ENCODE measurements at regions not wholly inside any gene's neighbourhood (a gene's known extent, or its start where the extent isn't known, plus 50 kb on each side); places are given as distances from the start of the nearest gene placed in this dataset.

DNA sequence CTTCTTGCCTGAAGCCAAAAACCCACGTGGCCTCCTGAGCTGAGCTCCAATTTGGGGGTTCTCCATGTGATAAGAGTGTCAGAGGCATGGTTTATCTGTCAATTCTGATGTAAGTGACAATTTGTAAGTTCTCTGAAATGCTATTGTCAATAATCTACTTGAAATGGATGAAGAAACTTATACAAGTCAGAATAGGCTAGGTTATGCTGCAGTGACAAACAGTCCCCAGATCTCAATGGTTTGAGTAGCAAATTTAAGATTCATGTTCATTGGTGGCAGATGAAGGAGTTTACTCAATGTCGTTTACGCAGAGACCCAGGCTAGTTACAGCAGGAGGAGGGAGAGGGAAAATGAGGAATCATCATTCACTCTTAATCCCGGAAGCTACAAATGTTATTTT, 352.4 kb downstream of the KIF16B start:
- no peak for DNase-seq (ENCODE audit: low read depth)

DNA sequence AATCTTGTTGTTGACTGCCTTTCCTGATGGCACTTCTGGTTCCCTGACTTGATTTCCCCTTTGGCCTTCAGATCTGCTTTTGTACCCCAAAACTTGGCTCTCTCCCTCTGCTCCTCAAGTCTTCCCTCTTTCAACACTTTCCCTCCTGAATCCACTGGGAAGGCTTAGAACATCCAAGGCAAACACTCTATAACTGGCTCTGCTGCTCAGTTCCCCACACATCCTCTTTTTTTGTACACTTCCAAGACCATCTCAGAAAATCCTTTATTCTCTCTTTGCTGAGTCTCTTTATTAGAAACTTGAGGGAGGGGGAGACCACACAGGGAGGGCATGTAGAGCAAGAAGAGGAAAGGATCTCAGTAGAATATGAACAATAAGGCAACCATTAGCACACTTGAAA, 354.1 kb downstream of the KIF16B start:
- DNase-seq (ENCODE audit: low read depth) = no peak

DNA sequence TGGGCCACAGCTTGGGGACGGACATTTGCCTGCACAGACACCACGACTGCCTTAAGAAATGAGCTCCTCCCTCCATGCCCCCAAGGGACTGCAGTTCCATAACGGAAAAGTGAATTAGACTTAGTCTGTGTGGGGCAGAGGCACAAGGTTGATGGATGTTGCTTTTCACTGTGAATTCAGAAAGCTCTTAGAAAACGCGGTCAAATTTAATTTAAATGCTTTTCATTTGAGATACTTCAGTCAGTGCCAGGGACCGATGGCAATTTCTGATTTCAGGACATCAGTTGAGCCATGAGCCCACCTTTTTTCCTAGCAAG, 356.4 kb downstream of the KIF16B start:
- DNase-seq (ENCODE audit: low read depth) = no peak

DNA sequence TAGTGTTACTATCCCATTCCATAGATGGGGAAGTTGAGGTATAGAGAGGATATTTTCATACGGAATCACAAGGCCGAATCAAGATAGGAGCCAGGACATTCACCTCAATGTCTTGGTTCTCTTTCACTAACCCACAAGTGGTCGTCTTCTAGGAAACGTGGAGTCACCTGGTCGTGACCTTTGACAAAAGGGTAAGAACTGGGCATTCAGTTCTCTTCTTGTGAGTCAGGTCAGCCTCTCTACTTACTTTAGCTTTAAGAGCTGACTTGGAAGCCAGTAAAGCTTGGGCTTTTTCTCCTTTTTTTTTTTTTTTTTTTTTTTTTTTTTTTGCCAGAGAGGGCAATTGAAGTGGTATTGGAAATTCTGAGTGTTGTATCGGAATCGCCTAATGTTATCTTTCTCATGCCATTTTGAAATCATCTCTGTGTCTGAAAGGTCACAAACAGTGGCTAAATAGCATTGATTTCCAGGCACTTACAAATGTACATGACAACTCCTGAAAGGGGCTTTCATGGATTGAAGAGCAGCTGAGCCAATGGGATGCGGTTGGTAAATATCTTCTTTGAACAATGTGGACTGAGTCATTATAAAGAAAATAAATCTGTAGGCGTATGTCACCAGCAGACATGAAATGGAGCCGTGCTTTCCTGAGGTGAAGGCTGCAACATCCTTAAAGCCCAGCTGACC, 356.9 kb downstream of the KIF16B start:
- peak; percentile 13 for DNase-seq (ENCODE audit: low read depth)

DNA sequence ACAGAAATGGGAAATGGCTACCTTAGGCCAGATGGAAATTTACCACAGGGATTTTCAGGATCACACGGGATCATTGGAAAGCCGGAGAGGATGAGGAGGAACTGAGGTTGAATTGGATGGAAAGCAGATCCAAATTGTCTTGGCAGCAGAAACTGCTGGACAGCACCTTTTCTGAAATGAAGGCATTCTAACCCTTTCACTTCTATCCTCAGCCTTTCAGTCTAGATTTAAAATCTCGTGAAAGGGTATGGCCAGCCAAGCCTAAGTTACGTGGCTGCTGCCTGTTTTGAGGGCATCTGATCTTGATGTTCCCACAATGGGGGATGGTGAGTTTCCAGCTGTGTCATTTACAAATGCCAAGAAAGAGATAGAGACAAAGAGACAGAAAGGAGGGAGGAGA, 358.2 kb downstream of the KIF16B start:
- DNase-seq (ENCODE audit: low read depth) = no peak

DNA sequence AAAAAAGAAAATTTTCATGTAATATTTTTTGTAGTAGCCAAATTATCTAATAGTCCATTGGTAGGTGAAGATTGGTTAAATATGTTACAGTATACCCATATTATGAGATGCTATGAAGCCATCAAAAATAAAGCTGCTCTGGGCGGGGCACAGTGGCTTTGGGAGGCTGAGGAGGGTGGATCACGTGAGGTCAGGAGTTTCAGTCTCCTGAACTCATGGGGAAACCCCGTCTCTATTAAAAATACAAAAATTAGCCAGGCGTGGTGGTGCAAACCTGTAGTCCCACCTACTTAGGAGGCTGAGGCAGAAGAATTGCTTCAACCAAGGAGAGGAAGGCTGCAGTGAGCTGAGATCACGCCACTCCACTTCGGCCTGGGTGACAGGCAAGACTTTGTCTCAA, 360.5 kb downstream of the KIF16B start:
- no peak for DNase-seq (ENCODE audit: low read depth)

DNA sequence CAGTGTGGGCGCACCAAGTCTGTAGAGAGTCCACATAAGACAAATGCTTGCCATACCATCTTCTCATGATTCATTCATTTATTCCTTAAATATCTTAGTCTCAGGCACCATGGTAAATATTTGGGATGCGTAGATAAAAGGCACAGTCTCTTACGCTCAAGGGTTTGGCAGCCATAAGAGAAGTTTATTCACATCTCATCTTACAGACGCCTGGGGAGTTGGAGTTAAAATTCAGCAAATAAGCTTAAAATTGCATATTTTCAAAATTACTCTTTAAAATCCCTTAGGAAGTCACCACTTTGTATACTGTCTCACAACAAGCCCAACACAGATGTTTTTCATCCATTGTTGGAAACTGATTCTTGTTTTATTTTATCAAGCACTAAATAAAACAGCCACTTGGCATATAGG, 363.3 kb downstream of the KIF16B start:
- no peak for DNase-seq (ENCODE audit: low read depth)

DNA sequence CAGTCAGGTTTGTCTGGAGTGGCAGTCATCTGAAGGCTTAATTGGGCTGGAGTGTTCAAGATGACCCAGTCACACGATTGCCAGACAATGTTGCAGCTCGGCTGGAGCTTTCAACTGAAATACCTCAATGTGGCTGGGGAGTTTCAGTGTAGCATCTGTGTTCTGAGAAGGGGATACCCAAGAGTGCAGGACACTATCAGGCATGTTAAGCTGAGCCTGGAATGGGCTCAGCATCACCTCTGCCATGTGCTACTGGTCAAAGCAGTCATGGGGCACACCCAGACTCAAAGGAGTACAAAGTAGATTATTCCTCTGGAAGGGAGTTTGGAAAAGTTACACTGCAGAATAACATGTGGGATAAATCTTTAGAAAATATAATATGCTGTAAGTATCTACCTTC, 363.9 kb downstream of the KIF16B start:
- no peak for DNase-seq (ENCODE audit: low read depth)

DNA sequence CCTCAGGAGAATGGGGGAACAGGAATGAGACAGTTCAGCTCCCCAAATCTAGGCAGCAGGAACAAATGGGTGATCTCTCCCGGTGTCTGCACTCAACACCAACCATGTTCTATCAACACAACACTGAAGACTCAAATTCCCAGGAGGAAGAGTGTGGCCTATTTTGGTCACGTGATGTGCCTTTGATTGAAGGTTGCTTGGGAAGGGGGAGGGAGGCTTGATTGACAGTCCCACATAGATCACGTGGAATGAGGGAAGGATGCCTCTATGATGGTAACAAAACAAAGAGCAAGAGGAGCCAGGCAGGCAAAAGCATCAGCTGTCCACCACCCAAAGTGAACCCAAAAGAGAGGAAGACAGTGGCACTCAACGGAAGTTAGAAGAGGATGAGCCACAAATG, 364.8 kb downstream of the KIF16B start:
- no peak for DNase-seq (ENCODE audit: low read depth)

DNA sequence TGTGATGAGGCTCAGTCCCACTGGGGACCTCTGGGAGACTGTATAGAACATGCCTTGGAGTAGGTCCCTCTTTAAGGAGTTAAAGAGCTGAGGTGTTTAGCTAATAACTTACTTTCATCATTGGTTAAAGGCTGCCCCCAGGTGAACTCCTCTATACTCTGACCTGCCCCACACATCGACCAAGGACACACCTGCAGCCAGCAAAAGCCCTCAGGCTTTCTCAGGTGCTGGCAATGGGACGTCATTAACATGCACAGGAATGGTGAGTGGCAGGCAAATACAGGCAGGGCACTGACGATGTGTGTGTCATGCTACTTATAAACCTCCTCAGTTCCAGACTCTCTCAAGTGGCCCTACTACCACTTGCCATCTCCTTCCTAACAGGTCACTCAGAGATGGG, 366.4 kb downstream of the KIF16B start:
- no peak for DNase-seq (ENCODE audit: low read depth)

DNA sequence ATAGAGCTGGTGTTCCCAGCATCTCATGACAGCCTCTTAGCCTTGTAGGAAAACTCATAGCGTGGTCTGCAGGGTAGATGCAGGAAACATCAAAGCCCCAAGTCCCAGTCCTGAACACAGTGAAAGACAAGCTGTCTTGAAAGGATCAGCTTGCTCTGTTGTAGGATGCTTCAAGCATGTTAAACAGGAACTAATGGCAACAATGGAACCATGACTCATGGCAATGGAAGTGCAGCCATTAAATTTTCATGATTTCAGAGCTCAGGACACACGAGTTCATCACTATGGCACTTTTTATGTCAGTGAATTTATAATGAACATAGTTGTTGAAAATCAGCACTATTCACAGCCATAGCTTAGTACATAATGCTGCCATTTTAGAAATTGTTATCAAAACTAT, 367.7 kb downstream of the KIF16B start:
- DNase-seq (ENCODE audit: low read depth) = peak; percentile 21

DNA sequence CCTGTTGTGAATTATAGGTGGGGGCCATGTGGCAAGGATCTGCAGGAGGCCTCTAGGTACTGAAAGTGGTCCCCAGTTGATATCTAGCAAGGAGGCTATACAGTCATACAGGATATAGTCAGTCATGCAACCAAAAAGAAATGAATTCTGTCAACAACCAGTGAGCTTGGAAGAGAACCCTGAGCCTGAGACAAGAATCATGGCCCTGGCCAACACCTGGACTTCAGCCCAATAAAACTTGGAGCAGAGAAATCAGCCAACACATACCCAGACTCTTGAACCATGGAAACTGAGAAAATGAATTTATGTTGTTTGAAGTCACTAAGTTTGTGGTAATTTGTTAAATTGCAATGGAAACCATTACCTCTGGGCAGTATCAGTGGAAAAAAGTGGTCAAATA, 370.2 kb downstream of the KIF16B start:
- DNase-seq (ENCODE audit: low read depth) = no peak

DNA sequence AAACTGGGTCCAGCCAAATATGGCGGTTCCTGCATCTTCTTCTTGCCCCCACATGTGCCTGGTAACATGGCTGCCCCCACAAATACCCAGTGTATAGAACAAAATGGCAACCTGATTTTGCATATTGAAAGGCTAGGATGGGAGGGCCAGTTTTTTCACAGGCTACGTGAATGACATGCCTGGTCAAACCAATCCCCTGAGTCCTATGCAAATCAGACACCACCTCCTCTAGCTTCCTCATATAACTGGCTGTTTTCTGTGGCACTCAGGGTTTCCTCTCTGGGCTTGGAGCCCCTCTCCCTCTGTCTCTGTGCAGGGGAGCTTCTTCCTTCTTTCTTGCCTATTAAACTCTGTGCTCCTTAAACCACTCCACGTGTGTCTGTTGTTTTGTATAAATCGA, 372.1 kb downstream of the KIF16B start:
- no peak for DNase-seq (ENCODE audit: low read depth)

DNA sequence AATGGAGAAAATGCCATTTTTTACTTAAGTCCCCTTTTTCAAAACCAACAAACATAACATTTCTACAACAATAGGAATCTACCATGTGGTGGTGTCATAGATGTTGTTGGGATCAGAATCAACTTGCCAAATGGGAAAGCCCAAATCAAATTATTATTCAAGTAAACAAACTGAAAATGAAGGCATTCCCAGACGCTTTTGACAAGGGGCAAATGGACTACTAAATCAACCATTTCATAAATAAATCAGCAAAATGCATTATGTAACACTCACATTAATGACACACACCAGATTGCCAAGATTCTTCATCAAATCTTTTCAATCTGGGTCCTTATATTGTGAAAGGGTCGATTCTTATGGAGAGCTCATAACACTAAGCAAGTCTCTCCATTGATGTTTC, 375.6 kb downstream of the KIF16B start:
- DNase-seq (ENCODE audit: low read depth) = no peak

DNA sequence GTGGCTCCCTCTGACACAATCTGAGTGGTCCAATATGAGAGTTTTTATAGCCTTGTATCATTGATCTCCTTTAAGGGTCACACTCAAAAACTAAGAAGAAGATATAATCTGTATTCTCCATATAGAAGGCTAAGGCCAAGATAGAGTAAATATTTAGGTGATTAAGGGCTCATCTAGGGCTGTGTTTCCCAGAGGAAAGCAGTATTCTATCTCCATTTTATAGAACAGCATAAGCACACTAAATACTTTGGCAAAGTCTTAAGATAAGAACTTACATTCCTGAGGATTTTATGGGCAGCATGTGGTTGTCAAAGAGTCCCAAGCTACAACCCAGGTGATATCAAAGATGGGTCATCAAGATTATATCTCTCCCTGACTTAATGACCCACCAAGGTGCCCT, 377.6 kb downstream of the KIF16B start:
- DNase-seq (ENCODE audit: low read depth) = no peak

DNA sequence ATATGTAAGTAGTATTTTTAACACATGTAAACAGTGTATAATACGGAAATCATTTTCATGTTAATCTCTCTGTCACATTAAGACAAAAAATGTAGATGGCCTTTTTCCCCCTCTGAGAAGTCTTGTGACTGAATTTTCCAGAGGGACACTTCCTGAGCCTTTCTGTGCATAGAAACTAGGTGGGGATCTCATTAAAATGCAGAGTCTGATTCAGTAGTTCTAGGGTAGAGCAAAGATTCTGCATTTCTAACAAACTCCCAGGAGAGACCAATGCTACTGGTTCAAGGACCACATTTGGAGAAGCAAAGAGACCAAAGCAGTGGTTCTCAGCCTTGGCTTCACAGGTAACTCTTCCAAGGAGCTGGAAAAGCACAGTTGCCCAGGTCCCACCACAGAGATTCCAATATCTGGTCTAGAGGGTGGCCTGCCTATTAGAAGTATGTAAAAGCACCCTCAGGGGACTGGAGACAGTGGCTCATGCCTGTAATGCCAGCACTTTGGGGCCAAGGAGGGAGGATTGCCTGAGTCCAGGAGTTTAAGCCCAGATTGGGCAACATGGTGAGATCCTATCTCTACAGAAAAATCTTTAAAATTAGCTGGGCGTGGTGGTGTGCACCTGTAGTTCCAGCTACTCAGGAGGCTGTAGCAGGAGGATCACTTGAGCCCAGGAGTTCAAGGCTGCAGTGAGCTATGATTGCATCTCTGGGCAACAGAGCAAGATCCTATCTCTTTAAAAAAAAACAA, 378.5 kb downstream of the KIF16B start:
- no peak for DNase-seq (ENCODE audit: low read depth)

DNA sequence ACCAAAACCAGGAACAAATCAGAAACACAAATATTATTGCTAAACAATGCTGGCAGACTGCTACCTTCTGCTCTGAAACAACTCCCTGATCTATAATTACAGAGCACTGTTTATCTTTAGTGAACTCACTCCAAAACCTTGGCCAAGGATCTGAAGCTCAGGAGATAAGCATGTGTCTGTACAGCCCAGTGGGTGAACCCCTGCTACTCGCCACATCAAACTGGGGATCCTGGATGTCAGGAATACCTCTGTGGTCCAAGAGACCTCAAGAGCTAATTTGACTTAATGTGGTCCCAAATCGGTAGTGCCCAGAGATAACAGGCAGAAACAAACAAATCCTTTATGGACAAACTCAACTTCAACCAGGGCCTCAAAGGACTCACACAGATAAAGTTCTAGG, 381.8 kb downstream of the KIF16B start:
- DNase-seq (ENCODE audit: low read depth) = no peak

DNA sequence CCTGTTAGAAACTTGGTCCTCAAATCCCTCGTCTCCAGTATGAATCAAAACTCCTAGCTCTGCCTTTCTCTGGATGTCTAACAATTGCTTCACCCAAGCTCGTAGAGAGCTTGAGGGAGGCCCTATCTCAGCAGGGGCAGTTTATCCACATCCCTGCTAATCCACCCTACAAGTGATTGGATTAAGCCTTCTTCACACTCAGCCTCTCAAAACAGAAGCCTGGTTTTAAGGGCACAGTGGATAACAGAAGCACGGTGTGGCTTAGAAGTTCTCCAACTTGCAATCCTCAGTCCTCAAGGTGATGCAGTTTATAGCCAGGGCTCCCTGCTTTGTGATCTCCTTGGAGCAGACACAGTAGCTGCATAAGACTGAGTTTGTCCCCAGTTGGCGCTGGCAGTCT, 383.9 kb downstream of the KIF16B start:
- no peak for DNase-seq (ENCODE audit: low read depth)

DNA sequence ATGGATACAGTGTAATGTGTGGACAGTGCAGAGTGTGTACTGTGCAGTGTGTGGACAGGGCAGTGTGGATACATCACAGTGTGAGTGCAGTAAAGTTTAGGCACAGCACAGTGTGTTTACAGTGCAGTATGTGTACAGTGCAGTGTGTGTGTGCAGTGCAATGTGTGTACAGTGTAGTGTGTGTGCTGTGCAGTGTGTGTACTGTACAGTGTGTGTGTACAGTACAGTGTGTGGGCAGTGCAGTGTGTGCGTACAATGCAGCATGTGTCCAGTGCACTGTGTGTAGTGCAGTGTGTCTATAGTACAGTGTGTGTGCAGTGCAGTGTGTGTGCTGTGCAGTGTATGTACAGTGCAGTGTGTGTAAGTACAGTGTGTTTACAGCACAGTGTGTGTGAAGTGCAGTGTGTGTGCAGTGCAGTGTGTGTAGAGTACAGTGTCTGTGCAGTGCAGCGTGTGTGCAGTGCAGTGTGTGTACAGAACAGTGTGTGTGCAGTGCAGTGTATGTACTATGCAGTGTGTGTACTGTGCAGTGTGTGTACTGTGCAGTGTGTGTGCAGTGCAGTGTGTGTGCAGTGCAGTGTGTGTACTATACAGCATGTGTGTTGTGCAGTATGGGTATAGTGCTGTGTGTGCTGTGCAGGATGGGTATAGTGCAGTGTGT, 385.2 kb downstream of the KIF16B start:
- no peak for DNase-seq (ENCODE audit: low read depth)

DNA sequence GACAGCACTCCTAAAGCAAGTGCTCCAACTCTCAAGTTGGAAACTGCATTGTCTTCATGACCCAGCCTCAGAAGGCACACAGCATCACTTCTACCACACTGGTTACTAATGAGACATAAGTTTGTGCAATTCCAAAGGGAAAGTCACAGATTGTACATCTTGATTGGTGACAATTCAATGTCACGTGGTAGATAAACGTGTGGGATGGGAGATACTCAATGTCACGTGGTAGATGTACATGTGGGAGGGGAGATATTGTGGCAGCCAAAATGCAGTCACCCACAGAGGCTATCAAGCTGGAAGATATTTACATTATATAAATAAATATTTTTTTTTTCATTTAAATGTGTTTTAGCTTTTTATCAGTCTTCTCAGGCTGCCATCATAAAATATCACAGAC, 393.3 kb downstream of the KIF16B start:
- DNase-seq (ENCODE audit: low read depth) = no peak

DNA sequence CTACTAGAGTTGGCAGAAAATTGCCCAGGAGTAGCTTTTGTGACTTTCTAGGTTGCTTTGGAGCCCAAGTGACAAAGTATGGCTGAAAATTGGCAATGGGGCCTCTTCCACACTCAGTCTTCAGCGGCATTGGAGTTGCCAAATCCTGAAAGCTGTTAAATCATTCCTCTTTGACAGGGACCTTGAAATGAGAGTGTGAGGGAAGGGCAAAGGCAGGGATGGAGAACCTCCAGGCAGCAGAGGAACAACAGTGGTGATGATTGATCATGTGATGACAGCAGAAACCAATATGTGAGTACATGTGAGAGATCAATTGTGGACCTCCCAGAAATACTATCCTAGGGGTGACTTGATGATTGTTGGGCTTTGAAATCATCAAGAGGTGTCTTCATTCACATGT, 393.9 kb downstream of the KIF16B start:
- DNase-seq (ENCODE audit: low read depth) = no peak

DNA sequence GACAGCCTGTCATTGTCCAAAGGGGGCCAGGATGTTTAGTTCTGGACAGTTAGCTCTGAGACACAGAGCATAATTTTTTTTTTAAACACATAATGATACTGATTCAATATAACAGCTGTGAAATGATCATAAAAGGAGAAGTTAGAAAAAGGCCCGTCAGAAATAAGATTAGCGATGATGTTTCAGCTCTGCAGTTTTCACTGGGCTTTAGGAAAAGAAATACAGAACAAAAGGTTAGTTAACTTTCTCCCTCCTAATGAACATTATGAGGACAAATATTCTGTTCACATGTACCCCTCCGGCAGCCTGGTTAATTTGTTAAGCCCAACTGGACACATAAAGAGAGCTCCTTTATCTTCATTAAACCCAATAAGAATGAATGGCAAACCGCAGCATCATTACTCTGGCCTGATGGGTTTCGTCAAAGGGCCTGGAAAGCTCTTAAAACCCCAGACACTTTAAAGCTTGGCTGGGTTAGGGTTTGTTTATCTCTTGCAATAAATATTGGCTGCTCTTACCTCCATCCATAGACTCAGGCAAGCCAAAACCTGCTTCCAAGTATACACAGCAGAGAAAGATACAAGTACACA, 394.6 kb downstream of the KIF16B start:
- no peak for DNase-seq (ENCODE audit: low read depth)

Data from LHCN-M2 (cell line).